ENCODE measurements at regions not wholly inside any gene's neighbourhood (a gene's known extent, or its start where the extent isn't known, plus 50 kb on each side); places are given as distances from the start of the nearest gene placed in this dataset.

DNA sequence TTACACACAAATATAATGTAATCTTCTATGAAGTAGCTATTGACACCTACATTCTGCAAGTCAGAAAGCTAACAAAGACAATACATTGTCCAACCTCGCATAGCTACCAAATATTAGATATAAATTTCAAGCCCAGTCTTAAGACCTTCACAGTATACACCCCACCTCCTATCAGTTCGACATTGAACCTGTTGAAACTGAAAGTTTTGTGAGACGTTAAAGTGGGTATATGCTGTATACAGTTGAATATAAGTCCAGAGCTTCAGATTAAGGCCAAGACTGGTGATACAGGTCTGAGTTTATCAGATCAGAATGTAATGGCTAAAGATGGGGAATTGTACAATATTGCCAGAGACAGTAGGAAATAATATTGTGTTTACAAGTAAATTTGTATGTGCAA lies 489.3 kb upstream of the RORB start:
- H3K4me3 ChIP-seq (ENCODE audit: low read depth, low read length), result no peak overlapping the region
- TF ChIP-seq, protein P1, sequence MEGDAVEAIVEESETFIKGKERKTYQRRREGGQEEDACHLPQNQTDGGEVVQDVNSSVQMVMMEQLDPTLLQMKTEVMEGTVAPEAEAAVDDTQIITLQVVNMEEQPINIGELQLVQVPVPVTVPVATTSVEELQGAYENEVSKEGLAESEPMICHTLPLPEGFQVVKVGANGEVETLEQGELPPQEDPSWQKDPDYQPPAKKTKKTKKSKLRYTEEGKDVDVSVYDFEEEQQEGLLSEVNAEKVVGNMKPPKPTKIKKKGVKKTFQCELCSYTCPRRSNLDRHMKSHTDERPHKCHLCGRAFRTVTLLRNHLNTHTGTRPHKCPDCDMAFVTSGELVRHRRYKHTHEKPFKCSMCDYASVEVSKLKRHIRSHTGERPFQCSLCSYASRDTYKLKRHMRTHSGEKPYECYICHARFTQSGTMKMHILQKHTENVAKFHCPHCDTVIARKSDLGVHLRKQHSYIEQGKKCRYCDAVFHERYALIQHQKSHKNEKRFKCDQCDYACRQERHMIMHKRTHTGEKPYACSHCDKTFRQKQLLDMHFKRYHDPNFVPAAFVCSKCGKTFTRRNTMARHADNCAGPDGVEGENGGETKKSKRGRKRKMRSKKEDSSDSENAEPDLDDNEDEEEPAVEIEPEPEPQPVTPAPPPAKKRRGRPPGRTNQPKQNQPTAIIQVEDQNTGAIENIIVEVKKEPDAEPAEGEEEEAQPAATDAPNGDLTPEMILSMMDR (IDR thresholded peaks at IDR 0.05; ENCODE audit: insufficient read depth, low read depth, low read length, missing control alignments), result no peak
- DNase-seq (ENCODE audit: low read depth), result no peak

DNA sequence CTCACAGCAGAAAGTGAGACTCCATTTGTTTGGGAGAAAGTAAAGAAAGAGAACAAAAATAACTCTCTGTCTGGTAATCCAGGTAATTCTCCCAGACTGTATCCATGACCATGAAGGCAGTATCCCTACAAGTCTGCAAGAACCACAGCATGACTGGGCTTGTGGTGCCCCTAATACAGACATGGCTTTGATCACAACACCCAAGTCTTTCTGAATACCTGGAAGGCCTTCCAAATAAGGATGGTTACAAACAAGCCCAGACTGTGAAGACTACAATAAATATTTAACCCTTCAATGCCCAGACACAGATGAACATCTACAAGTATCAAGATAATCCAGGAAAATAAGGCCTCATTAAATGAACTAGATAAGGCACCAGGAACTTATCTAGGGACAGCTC lies 481.1 kb upstream of the RORB start:
- TF ChIP-seq, protein P1 (IDR thresholded peaks at IDR 0.05; ENCODE audit: insufficient read depth, low read depth, low read length, missing control alignments), result no peak
- no peak overlapping the region for H3K4me3 ChIP-seq (ENCODE audit: low read depth, low read length)
- no peak for DNase-seq (ENCODE audit: low read depth)

DNA sequence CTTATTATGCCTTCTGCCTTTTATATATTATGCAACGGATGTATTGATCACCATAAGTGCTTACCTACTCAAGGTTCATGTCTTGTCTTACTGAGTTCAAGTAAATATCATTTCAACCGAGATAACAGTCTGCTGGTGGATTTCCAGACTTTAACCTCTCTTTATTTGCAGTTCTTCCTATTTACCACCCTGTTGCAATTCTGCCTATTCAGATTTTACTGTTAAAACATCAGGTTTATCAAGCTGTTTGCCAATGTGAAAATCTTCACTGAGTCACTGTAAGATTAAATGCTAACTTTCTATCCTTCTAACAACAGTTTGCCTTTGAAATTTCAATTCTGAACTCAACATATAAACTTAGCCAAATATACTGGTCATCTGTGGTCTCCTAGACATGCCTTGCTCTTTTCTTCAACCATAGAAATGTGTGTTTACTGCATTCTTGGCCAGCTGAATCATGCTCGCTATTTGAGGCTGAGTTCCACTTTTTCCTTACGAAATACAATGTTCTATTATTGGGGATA lies 471.7 kb upstream of the RORB start:
- DNase-seq (ENCODE audit: low read depth), result no peak
- TF ChIP-seq, protein P1 (IDR thresholded peaks at IDR 0.05; ENCODE audit: insufficient read depth, low read depth, low read length, missing control alignments), result no peak
- H3K4me3 ChIP-seq (ENCODE audit: low read depth, low read length), result no peak overlapping the region

DNA sequence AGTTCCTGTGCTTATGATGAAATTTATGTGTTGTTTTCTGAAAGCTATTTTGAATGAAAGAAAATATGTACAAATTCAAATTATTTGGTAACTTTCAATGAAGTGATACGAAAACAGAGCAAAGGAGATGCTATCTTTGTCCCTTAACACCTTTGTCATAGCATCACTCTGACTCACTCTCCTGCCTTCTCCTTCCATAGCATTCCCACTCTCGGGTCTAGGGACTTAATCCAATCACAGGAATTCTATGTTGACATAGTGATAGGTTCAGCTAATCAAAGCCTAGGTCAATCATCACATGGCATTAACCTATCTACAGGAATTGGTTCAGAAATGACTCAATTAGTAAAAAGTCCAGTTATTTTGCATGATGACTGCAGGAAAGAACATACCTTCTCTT lies 464.7 kb upstream of the RORB start:
- TF ChIP-seq, protein P1 (IDR thresholded peaks at IDR 0.05; ENCODE audit: insufficient read depth, low read depth, low read length, missing control alignments), result no peak
- H3K4me3 ChIP-seq (ENCODE audit: low read depth, low read length), result no peak overlapping the region
- DNase-seq (ENCODE audit: low read depth), result no peak

DNA sequence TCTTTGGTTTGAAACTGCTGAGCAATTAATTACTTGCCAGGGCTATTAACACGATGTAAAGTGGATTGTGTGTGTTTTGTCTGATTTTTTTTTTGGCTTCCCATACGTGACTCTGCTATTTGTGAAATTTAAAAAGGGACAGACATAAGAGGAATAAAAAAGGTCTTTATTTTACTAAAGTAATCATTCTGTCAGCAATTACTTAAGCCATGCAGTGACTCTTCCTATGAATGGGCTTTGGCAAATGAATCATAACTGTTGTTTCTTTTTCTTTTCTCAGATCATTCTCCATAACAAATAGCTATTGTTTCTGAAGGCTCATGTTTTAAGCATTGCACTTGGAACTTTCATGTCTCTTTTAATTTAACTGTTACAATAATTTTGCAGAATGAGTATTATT lies 461.3 kb upstream of the RORB start:
- TF ChIP-seq, protein P1 (IDR thresholded peaks at IDR 0.05; ENCODE audit: insufficient read depth, low read depth, low read length, missing control alignments), result no peak
- no peak for DNase-seq (ENCODE audit: low read depth)
- H3K4me3 ChIP-seq (ENCODE audit: low read depth, low read length), result no peak overlapping the region

DNA sequence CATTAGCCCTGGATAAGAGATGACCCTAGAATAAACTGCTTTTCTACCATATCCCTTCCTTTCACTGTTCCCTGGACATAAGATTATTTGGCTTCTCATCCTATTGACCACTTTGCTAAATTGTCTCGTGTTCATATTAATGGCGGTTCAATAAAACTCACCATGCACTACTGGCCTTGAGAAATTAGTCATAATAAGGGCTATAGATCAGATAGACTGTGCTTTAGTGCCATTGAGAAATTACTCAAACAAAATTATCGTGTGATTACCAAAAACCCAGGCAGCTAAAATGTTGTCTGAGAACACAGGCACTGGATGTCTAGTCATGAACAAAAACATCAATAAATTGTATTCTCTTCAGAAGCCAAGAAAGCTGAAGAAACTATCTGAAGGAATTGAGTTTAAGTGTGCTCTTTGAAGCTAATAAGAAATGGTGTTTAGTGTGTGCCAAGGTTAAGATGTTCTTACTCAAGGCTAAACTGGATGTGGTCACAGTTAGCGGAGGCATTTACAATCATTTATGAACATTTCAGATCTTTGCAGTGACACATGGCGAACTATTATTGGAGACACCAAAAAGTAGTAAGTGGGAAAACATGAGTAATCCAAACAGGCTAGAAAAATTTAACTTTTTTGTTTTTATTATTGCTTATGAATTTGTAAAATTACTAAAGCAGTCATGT lies 460.4 kb upstream of the RORB start:
- no peak for DNase-seq (ENCODE audit: low read depth)
- TF ChIP-seq, protein P1 (IDR thresholded peaks at IDR 0.05; ENCODE audit: insufficient read depth, low read depth, low read length, missing control alignments), result no peak
- H3K4me3 ChIP-seq (ENCODE audit: low read depth, low read length), result no peak overlapping the region

DNA sequence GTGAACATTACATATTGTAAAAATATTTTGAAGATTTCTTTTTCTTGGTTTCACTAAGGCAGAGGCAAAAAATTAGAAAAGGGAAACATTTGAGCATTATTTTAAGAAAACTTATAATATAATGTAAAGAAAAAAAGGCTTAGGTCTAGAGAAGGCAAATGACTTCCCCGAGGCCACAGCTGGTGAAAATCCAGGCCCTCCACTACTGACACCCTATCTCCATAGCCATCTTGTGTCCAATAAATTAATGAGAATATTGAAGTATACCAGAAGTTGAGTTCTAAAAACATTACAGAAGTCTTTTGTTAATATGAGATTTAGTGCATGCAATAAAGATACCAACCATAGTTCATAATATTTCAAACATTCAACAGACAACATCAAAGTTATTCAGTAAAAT lies 459.9 kb upstream of the RORB start:
- TF ChIP-seq, protein P1 (IDR thresholded peaks at IDR 0.05; ENCODE audit: insufficient read depth, low read depth, low read length, missing control alignments), result no peak
- DNase-seq (ENCODE audit: low read depth), result no peak
- no peak overlapping the region for H3K4me3 ChIP-seq (ENCODE audit: low read depth, low read length)
